Activated gamma-delta T cell treated with Interleukin-2 at 50 U/mL for 16 hours (primary cell): ENCODE measurements at regions not wholly inside any gene's neighbourhood (a gene's known extent, or its start where the extent isn't known, plus 50 kb on each side); places are given as distances from the start of the nearest gene placed in this dataset.
"Not testable (repeated sequence)": the region's sequence is repeated elsewhere in the genome, so short reads cannot be mapped to it uniquely, and the experiment has no call there.

Source experiments
- DNase-seq: peaks from one replicate; pipeline ENCODE4 v3.0.0-alpha.2; 2020

DNA sequence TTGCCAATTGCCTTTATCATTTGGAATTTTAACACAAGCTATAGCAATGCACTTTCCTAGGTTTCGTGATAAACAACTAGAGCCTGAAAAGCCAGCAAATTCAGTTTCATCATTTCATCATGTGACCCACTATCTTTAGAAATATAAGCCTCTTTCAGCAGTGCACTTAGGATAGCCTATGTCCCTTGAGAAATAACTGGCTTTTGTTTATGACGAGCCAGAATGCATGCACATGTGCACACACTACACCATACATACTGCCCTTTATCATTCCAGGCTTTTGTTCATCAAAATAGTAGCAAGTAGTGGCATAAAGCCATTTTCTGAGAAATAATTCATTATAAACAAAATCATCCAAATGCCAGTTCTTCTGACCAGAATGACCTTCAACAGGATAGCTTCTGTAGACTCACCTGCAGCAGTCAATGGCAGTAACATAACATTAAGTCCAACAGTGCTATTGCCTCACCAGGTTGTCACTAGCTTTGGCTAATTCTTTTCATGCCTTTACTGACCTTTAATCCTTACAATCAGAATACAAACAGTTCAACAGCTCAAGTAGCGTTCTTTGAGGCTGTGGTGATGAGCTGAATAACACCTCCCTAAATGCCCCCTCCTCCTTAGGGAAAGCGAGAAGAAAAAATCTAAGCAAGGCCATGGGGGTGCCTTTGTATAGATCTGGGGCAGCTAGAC, 132.3 kb upstream of the SMARCA2 start:
- no peak for DNase-seq

DNA sequence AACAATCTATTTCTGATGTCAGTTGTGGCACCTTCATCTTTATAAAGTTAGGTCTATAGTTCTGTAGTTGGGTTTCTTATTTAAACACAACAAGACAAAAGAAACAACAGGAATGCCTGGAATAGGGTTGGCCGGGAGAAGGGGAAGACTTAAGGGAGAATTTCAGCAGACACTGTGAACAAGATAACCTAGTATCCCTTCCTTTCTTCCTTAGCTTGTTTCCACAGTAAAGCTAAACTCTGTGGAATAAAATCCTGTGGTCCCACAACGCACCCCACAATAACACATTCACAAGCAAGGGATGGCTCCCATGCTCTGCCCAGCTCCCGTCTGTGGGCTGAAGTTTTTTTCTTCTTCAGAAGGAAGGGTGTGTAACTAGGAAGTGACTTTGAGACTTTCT, 124.9 kb upstream of the SMARCA2 start:
- DNase-seq = no peak

GRCh38 chr9:1890816-1891215, 124.3 kb upstream of the SMARCA2 start:
- no peak for DNase-seq

DNA sequence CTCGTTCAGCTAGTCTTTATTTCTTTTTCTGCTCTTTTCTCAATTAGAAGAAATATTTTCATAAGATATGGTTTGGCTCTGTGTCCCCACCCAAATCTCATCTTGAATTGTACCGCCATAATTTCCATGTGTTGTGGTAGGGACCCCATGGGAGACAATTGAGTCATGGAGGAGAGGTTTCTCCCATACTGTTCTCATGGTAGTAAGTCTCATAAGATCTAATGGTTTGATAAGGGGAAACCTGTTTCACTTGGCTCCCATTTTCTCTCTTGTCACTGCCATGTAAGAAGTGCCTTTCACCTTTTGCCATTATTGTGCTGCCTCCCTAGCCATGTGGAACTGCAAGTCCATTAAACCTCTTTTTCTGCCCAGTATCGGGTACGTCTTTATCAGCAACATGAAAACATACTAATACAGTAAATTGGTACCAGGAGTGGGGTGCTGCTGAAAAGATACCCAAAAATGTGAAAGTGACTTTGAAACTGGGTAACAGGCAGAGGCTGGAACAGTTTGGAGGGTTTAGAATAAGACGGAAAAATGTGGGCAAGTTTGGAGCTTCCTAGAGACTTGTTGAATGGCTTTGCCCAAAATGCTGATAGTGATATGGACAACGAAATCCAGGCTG, 112.0 kb upstream of the SMARCA2 start:
- DNase-seq = not testable (repeated sequence)

DNA sequence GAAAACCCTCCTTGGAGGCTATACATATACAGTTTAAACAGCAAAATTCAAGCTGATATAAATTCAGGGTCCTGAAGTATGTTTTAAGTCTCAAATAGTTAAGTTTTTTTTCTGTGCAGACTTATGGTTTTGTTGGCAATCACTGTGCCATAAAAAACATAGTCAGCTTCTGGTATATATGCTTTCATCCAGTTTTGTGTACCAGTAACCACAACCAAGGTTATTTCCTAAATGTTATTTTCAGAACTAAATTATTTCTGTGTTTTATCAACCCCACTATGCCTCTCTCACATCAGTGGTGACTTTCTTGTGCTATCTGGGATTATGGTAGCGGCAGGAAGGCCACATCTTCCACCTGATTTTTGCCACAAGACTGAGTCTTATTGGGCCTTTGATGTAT, 107.7 kb upstream of the SMARCA2 start:
- DNase-seq = no peak

- DNase-seq = no peak
Observed at GRCh38 chr9:1909322-1909721, 105.8 kb upstream of the SMARCA2 start.

GRCh38 chr9:1910269-1910811, 104.8 kb upstream of the SMARCA2 start:
- no peak for DNase-seq

DNA sequence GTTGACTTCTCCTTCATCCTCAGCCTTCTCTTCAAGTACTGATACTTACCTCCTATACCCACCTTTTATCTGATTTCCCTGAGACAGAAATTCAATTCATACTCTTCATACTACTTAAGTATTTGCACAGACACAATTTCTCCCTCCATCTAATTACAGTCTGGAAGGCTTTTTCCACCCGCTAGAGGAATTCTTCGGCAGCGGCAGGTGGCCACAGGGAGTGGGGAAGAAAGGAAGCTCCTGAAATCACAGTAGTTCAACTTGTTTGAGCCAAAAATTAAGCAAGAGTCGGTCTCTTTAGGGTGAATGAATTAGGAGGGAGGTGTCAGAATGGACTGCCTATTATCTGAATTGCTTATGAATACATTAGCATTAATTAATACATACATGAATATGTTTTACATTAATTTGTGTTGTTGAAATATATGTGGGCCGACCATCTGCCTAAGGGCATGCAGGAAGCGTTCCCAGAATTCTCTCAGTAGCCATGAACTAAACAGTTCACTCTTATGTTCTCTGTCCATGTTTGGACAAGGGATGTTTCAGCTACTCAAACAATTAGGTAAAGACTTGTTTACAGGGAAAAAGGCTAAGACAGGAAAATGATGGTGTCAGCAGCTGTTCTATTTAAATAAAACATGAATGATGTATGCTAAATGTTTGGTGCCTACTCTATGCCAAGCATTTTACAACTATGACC, 101.4 kb upstream of the SMARCA2 start:
- no peak for DNase-seq

DNA sequence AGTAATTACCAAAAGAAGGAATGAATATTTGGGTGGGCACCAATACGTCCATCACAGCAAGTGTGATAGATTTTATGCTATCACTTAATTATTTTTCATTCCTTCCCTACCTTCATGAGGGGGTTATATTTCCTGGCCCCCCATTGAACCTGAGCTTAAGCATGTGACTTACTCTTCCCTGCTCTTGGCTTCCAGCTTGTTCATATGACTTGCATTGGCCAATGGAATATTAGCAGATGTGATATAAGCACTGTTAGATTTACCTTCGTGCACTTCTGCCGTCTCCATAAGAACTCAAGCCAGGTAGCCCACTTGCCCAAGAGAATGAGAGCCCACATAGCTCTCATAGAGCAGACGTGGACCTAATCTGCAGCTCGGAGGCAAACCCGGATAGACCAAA, 99.1 kb upstream of the SMARCA2 start:
- no peak for DNase-seq

DNA sequence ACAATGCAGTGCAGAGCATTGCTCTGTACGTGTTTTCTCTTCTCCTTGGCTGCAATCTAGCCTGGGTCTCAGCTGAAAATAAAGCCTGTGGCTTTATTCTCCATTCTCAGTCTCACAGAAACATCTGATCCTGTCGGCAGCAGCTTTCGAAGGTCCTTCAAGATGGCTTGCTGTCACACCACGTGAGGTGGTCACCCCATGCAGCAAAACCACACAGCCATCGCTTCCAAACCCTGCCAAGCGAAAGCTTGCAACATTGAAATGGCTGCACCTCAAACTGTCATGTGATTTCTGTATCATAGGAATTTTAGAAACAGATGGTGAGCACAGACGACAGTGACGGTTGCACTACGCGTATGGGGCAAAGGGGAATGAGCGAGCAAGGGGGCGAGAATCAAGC, 98.5 kb upstream of the SMARCA2 start:
- DNase-seq = no peak

- no peak for DNase-seq
Observed at GRCh38 chr9:1917396-1917935, 97.7 kb upstream of the SMARCA2 start.

DNA sequence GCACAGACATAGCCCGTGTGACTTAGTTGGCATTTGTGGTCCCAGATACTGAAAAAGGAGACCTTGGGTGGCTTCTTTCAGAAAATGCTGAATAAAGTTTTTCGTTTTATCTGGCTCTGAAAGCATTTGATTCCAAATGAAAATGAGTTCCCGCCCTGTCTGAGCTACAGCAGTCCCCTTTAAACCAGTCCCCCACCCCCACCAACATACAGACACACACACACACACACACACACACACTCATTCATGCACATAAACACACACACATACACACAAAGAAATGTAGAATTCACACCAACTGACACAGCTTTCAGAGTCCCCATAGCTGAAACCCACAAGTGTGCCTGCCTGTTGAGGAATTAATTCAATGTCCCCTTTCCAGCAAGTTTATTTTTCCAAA, 97.0 kb upstream of the SMARCA2 start:
- DNase-seq = no peak

DNA sequence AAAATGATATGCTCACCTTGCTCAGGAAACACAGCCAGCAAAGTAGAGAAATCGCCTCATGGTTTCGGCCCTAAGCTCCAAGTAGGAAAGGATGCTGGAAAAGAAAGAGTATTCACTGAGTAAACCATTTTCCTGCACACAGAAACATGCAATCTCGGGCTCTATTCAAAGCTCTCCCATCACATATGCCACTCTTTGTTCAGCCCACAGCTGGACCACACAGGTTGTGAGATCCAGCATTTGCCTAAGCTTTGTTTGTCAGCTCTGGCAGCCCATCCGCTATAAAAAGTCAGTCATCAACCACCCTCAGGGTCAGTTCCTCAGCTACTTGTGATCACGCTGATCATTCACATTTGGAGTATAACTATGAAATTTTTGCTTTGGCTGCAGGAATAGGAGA, 96.5 kb upstream of the SMARCA2 start:
- DNase-seq = no peak

GRCh38 chr9:1919229-1919628, 95.9 kb upstream of the SMARCA2 start:
- no peak for DNase-seq

GRCh38 chr9:1920386-1920785, 94.8 kb upstream of the SMARCA2 start:
- no peak for DNase-seq

GRCh38 chr9:1922026-1922425, 93.1 kb upstream of the SMARCA2 start:
- no peak for DNase-seq

GRCh38 chr9:1927546-1927945, 87.6 kb upstream of the SMARCA2 start:
- no peak for DNase-seq

- DNase-seq = no peak
Observed at GRCh38 chr9:1929134-1929533, 86.0 kb upstream of the SMARCA2 start.

DNA sequence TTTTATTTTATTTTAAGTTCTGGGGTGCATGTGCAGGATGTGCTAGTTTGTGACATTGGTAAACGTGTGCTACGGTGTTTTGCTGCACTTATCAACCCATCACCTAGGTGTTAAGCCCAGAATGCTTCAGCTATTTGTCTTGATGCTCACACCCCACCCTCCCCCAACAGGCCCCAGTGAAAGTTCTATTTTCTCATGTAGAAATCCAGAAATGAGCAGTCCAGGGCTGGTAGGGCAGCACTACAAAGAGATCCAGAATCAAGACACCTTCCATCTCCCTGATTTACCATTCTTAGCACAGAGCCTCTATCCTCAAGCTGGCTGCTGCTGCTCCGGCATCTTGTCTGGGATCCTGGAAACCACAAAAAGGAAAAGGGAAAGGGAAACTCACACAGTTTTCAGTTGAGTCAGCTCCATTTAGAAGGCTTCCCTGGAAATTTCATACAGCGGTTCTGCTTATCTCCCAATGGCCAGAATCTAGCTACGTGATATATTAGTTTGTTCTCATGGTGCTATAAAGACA, 85.4 kb upstream of the SMARCA2 start:
- DNase-seq = no peak

- not testable (repeated sequence) for DNase-seq
Observed at GRCh38 chr9:1930245-1930736, 84.9 kb upstream of the SMARCA2 start.

- no peak for DNase-seq
Observed at GRCh38 chr9:1938135-1938534, 77.0 kb upstream of the SMARCA2 start.

DNA sequence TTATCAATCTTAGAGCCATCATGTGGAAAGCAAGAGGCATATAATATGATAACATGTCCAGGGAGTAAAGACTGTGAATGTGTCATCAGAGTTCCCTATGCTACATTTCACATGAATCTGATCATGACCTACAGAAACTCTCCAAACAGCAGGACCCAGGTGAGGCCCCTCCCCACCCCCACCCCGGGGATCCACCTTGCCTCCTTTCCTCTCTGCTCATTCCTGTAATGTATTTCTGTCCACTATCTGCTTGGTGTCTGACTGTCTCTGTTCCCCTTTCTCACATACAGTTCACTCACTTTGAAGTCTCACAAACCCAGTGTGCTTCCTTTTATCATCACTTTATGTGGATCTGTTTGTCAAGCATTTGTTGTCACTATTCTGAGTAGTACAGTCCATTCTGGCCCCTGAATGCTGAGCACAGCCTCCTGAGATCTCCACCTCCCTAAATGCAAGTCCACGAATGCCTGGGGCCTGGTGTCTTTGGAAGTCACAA, 76.4 kb upstream of the SMARCA2 start:
- DNase-seq = no peak

DNA sequence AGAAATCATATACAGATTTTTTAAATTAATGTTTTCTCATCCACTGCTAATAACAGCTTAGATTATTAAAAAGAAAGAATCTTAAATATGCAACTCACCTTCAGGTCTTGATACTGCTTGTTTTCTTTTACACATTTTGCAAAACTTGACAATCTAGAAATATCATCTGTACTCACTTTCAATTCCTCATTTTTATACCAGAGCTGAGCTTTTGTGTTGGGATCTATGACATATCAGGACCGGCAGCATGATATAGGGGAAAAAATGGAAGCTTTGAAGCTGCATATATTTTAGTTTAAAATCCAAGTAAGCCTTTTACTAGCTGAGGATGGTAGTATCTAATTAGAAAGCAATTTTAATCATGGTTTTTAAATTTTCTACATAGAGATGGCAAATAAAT, 75.7 kb upstream of the SMARCA2 start:
- DNase-seq = no peak
